ENCODE measurements at regions not wholly inside any gene's neighbourhood (a gene's known extent, or its start where the extent isn't known, plus 50 kb on each side); places are given as distances from the start of the nearest gene placed in this dataset.

GRCh38 chr10:131013281-131013912 lies 298.1 kb downstream of the TCERG1L start:
- Histone ChIP-seq H3K14ac (ENCODE audit: low read length in 2 of 2) (no peak overlapping the region), H3K23ac (ENCODE audit: low read length in 2 of 2) (no peak overlapping the region), H3K4ac (ENCODE audit: low read depth in 1 of 2, low read length in 2 of 2) (no peak overlapping the region), H3K4me3 (ENCODE audit: insufficient read depth in 1 of 2, low read depth in 1 of 2, low read length in 2 of 2) (no peak overlapping the region), H2AK5ac (ENCODE audit: low read length, severe bottlenecking) (no peak overlapping the region), H4K8ac (ENCODE audit: low read length) (no peak overlapping the region), H3K18ac (ENCODE audit: low read depth in 1 of 2, low read length in 2 of 2) (no peak overlapping the region), H3K9me3 (ENCODE audit: control insufficient read depth, low read length) (no peaks in the 10 kb centered on the region), H3K79me1 (replicated peaks; ENCODE audit: low read length, poor library complexity, severe bottlenecking) (no peaks in the 10 kb centered on the region), H3K4me1 (ENCODE audit: control insufficient read depth, insufficient read depth, low read depth, low read length) (no peaks in the 10 kb centered on the region), H2BK120ac (ENCODE audit: low read depth, low read length) (no peak overlapping the region), H3K27me3 (ENCODE audit: control insufficient read depth in 1 of 2, insufficient read depth in 1 of 2, low read length in 2 of 2) (no peaks in the 10 kb centered on the region), H3K27ac (ENCODE audit: low read length, poor library complexity, severe bottlenecking) (no peak overlapping the region), H4K91ac (ENCODE audit: low read length) (no peak overlapping the region), H3K9ac (ENCODE audit: low read length) (no peak overlapping the region), H2BK15ac (ENCODE audit: low read depth, poor library complexity, severe bottlenecking) (no peak overlapping the region), H2BK5ac (ENCODE audit: low read depth, low read length, poor library complexity, severe bottlenecking) (no peak overlapping the region), H3K36me3 (ENCODE audit: control insufficient read depth in 1 of 2, insufficient read depth in 2 of 2, low read depth in 1 of 2, low read length in 2 of 2) (no peaks in the 10 kb centered on the region), H2BK12ac (ENCODE audit: low read length in 2 of 2) (no peak overlapping the region), H3K4me2 (ENCODE audit: low read length, poor library complexity, severe bottlenecking) (no peak overlapping the region), H2AFZ (ENCODE audit: low read depth, low read length) (no peak overlapping the region)
- no peak for DNase-seq
- 93% methylated on average over 15 of the region's 17 CpGs for WGBS

GRCh38 chr10:131014271-131014670 lies 297.2 kb downstream of the TCERG1L start:
- Histone ChIP-seq H3K27me3 (ENCODE audit: control insufficient read depth in 1 of 2, insufficient read depth in 1 of 2, low read length in 2 of 2) (no peaks in the 10 kb centered on the region), H3K9me3 (ENCODE audit: control insufficient read depth, low read length) (no peaks in the 10 kb centered on the region), H2BK120ac (ENCODE audit: low read depth, low read length) (no peak overlapping the region), H3K4me2 (ENCODE audit: low read length, poor library complexity, severe bottlenecking) (no peak overlapping the region), H2AFZ (ENCODE audit: low read depth, low read length) (no peak overlapping the region), H3K18ac (ENCODE audit: low read depth in 1 of 2, low read length in 2 of 2) (no peak overlapping the region), H3K36me3 (ENCODE audit: control insufficient read depth in 1 of 2, insufficient read depth in 2 of 2, low read depth in 1 of 2, low read length in 2 of 2) (no peaks in the 10 kb centered on the region), H4K91ac (ENCODE audit: low read length) (no peak overlapping the region), H3K79me1 (replicated peaks; ENCODE audit: low read length, poor library complexity, severe bottlenecking) (no peaks in the 10 kb centered on the region), H3K9ac (ENCODE audit: low read length) (no peak overlapping the region), H3K4me1 (ENCODE audit: control insufficient read depth, insufficient read depth, low read depth, low read length) (no peaks in the 10 kb centered on the region), H4K8ac (ENCODE audit: low read length) (no peak overlapping the region), H2BK5ac (ENCODE audit: low read depth, low read length, poor library complexity, severe bottlenecking) (no peak overlapping the region), H2AK5ac (ENCODE audit: low read length, severe bottlenecking) (no peak overlapping the region), H3K4ac (ENCODE audit: low read depth in 1 of 2, low read length in 2 of 2) (no peak overlapping the region), H3K27ac (ENCODE audit: low read length, poor library complexity, severe bottlenecking) (no peak overlapping the region), H2BK12ac (ENCODE audit: low read length in 2 of 2) (no peak overlapping the region), H3K23ac (ENCODE audit: low read length in 2 of 2) (no peak overlapping the region), H2BK15ac (ENCODE audit: low read depth, poor library complexity, severe bottlenecking) (no peak overlapping the region), H3K4me3 (ENCODE audit: insufficient read depth in 1 of 2, low read depth in 1 of 2, low read length in 2 of 2) (no peak overlapping the region), H3K14ac (ENCODE audit: low read length in 2 of 2) (no peak overlapping the region)
- DNase-seq = no peak
- 74% methylated on average over 3 of the region's 3 CpGs for WGBS

- no peak overlapping the region for H3K18ac ChIP-seq (ENCODE audit: low read depth in 1 of 2, low read length in 2 of 2)
- no peak overlapping the region for H3K14ac ChIP-seq (ENCODE audit: low read length in 2 of 2)
- no peak overlapping the region for H2BK5ac ChIP-seq (ENCODE audit: low read depth, low read length, poor library complexity, severe bottlenecking)
- H3K4me1 ChIP-seq (ENCODE audit: control insufficient read depth, insufficient read depth, low read depth, low read length) = no peaks in the 10 kb centered on the region
- 73% methylated on average over 9 of the region's 9 CpGs for whole genome bisulfite sequencing
- no peaks in the 10 kb centered on the region for H3K9me3 ChIP-seq (ENCODE audit: control insufficient read depth, low read length)
- no peak overlapping the region for H3K23ac ChIP-seq (ENCODE audit: low read length in 2 of 2)
- no peaks in the 10 kb centered on the region for H3K79me1 ChIP-seq (replicated peaks; ENCODE audit: low read length, poor library complexity, severe bottlenecking)
- no peak overlapping the region for H2AK5ac ChIP-seq (ENCODE audit: low read length, severe bottlenecking)
- no peak overlapping the region for H3K4me3 ChIP-seq (ENCODE audit: insufficient read depth in 1 of 2, low read depth in 1 of 2, low read length in 2 of 2)
- DNase-seq = no peak
- H4K91ac ChIP-seq (ENCODE audit: low read length) = no peak overlapping the region
- no peak overlapping the region for H3K27ac ChIP-seq (ENCODE audit: low read length, poor library complexity, severe bottlenecking)
- no peak overlapping the region for H3K9ac ChIP-seq (ENCODE audit: low read length)
- H2AFZ ChIP-seq (ENCODE audit: low read depth, low read length) = no peak overlapping the region
- H2BK12ac ChIP-seq (ENCODE audit: low read length in 2 of 2) = no peak overlapping the region
- no peak overlapping the region for H2BK15ac ChIP-seq (ENCODE audit: low read depth, poor library complexity, severe bottlenecking)
- H4K8ac ChIP-seq (ENCODE audit: low read length) = no peak overlapping the region
- H3K4me2 ChIP-seq (ENCODE audit: low read length, poor library complexity, severe bottlenecking) = no peak overlapping the region
- H3K36me3 ChIP-seq (ENCODE audit: control insufficient read depth in 1 of 2, insufficient read depth in 2 of 2, low read depth in 1 of 2, low read length in 2 of 2) = no peaks in the 10 kb centered on the region
- no peaks in the 10 kb centered on the region for H3K27me3 ChIP-seq (ENCODE audit: control insufficient read depth in 1 of 2, insufficient read depth in 1 of 2, low read length in 2 of 2)
- no peak overlapping the region for H2BK120ac ChIP-seq (ENCODE audit: low read depth, low read length)
- H3K4ac ChIP-seq (ENCODE audit: low read depth in 1 of 2, low read length in 2 of 2) = no peak overlapping the region
Measured at GRCh38 chr10:131015271-131015670, 296.2 kb downstream of the TCERG1L start.

- H4K91ac ChIP-seq (ENCODE audit: low read length) = no peak overlapping the region
- H3K4ac ChIP-seq (ENCODE audit: low read depth in 1 of 2, low read length in 2 of 2) = no peak overlapping the region
- no peak overlapping the region for H3K14ac ChIP-seq (ENCODE audit: low read length in 2 of 2)
- no peak overlapping the region for H2AK5ac ChIP-seq (ENCODE audit: low read length, severe bottlenecking)
- H3K4me2 ChIP-seq (ENCODE audit: low read length, poor library complexity, severe bottlenecking) = no peak overlapping the region
- H3K9me3 ChIP-seq (ENCODE audit: control insufficient read depth, low read length) = no peaks in the 10 kb centered on the region
- H3K18ac ChIP-seq (ENCODE audit: low read depth in 1 of 2, low read length in 2 of 2) = no peak overlapping the region
- H3K79me1 ChIP-seq (replicated peaks; ENCODE audit: low read length, poor library complexity, severe bottlenecking) = no peaks in the 10 kb centered on the region
- no peak overlapping the region for H3K27ac ChIP-seq (ENCODE audit: low read length, poor library complexity, severe bottlenecking)
- no peak overlapping the region for H2BK5ac ChIP-seq (ENCODE audit: low read depth, low read length, poor library complexity, severe bottlenecking)
- no peak overlapping the region for H2AFZ ChIP-seq (ENCODE audit: low read depth, low read length)
- no peak overlapping the region for H2BK15ac ChIP-seq (ENCODE audit: low read depth, poor library complexity, severe bottlenecking)
- no peak overlapping the region for H3K9ac ChIP-seq (ENCODE audit: low read length)
- H3K4me1 ChIP-seq (ENCODE audit: control insufficient read depth, insufficient read depth, low read depth, low read length) = no peaks in the 10 kb centered on the region
- H2BK120ac ChIP-seq (ENCODE audit: low read depth, low read length) = no peak overlapping the region
- no peak overlapping the region for H3K4me3 ChIP-seq (ENCODE audit: insufficient read depth in 1 of 2, low read depth in 1 of 2, low read length in 2 of 2)
- DNase-seq = no peak
- H2BK12ac ChIP-seq (ENCODE audit: low read length in 2 of 2) = no peak overlapping the region
- H3K36me3 ChIP-seq (ENCODE audit: control insufficient read depth in 1 of 2, insufficient read depth in 2 of 2, low read depth in 1 of 2, low read length in 2 of 2) = no peaks in the 10 kb centered on the region
- no peaks in the 10 kb centered on the region for H3K27me3 ChIP-seq (ENCODE audit: control insufficient read depth in 1 of 2, insufficient read depth in 1 of 2, low read length in 2 of 2)
- WGBS = 81% methylated on average over 7 of the region's 7 CpGs
- no peak overlapping the region for H3K23ac ChIP-seq (ENCODE audit: low read length in 2 of 2)
- H4K8ac ChIP-seq (ENCODE audit: low read length) = no peak overlapping the region
Measured at GRCh38 chr10:131016556-131016955, 295.0 kb downstream of the TCERG1L start.
